ENCODE measurements at regions not wholly inside any gene's neighbourhood (a gene's known extent, or its start where the extent isn't known, plus 50 kb on each side); places are given as distances from the start of the nearest gene placed in this dataset.
A peak's percentile ranks its signal among the peaks of the same experiment; 100 is the strongest.

DNA sequence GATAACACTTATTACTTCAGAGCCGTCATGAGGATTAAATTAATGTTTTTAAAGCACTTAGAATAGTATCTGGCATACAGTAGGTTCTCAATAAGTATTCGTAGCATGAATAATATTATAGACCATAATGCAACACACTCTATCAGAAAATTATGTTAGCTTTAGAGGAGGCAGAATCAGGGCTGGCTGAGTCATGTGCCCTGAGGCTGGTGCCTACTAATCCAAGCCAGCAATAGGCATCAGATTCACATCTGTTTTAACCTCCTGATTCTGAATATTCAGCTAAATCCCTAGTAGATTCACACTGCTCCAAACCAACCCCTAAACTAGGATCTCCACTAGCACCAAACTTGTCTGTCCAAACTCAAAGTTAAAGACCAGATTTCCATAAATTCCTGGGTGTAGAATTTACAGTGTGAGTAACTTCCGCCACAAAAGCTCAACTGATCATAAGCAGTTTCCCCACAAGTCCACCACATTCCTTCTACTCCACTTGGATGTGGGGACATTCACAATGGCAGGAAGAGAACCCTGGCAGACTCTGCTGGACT is 170.0 kb upstream of the DAPK1 start:
- H3K27me3 ChIP-seq = peaks cover 0 to 6% (median 0%) of the 10 kb centered on the region in 9 donors
- DNase-seq (no peak), ATAC-seq (no peak)
- no peaks in the 10 kb centered on the region for H3K36me3 ChIP-seq
- WGBS, 4 donors = 77 to 88% (median 84%) methylated on average over 3 of the region's 3 CpGs
- no peak overlapping the region for H3K4me3 ChIP-seq
- H3K9me3 ChIP-seq = peaks cover 0 to 26% (median 12%) of the 10 kb centered on the region in 12 donors
- TF ChIP-seq CTCF (IDR thresholded peaks at IDR 0.05) = no peak
- intact Hi-C loops (cut with DNase I) = loop anchor here in 7 of 10 donors (2.0 to 10.0 kb wide), 7 partner anchors 383 to 895 kb away; partner anchors contain the start of gene GAS1 (in 4 of the 7)
- no peak overlapping the region for H3K27ac ChIP-seq
- peaks cover 0 to 11% (median 0%) of the 10 kb centered on the region in 12 donors for H3K4me1 ChIP-seq

GRCh38 chr9:87333802-87334201 is 163.9 kb upstream of the DAPK1 start:
- Histone ChIP-seq H3K4me3 (no peak overlapping the region), H3K4me1 (peaks cover 0 to 10% (median 3%) of the 10 kb centered on the region in 12 donors), H3K9me3 (peaks cover 0 to 26% (median 12%) of the 10 kb centered on the region in 12 donors), H3K36me3 (no peaks in the 10 kb centered on the region), H3K27me3 (peaks cover 0 to 22% (median 11%) of the 10 kb centered on the region in 9 donors), H3K27ac (no peak overlapping the region)
- intact Hi-C loops (cut with DNase I) = loop anchor here in 1 of 10 donors (10.0 kb wide), 1 partner anchor 161 kb away; the partner anchor contains the start of gene DAPK1
- no peak for TF ChIP-seq POLR2A (IDR thresholded peaks at IDR 0.05)
- TF ChIP-seq CTCF (IDR thresholded peaks at IDR 0.05) = no peak
- no peak for ATAC-seq
- 93 to 98% (median 95%) methylated on average over 6 of the region's 6 CpGs for WGBS, 4 donors
- no peak for DNase-seq

DNA sequence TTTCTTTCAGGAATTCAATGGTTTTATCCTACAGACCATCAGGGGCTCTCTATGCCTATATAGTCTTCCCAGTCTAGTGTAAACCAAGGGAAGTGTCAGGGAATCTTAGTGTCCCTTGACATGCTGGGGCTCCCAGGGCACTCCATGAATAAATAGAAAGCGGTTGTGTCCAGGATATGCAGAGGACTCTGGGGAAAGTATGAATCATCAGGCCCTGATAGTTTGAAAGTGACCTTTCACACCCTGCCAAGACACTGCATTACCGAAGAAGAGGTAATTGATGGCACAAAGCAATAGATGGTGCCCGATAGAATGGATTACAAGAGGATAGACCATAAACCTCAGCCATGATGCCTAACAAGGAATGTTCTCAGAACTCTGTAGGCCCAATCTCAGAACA is 163.3 kb upstream of the DAPK1 start:
- ATAC-seq = peak in 2 of 4 donors; percentile 68 to 87
- Histone ChIP-seq H3K9me3 (peaks cover 0 to 26% (median 12%) of the 10 kb centered on the region in 12 donors), H3K27ac (no peak overlapping the region), H3K4me3 (no peak overlapping the region), H3K27me3 (peaks cover 0 to 23% (median 11%) of the 10 kb centered on the region in 9 donors), H3K4me1 (peaks cover 0 to 10% (median 3%) of the 10 kb centered on the region in 12 donors), H3K36me3 (no peaks in the 10 kb centered on the region)
- TF ChIP-seq POLR2A (IDR thresholded peaks at IDR 0.05) (no peak), CTCF (IDR thresholded peaks at IDR 0.05) (no peak)
- DNase-seq = no peak
- intact Hi-C loops (cut with DNase I) = loop anchor here in 1 of 10 donors (10.0 kb wide), 1 partner anchor 160 kb away; the partner anchor contains the start of gene DAPK1
- WGBS, 4 donors = 55 to 79% (median 61%) methylated on average over 3 of the region's 3 CpGs

DNA sequence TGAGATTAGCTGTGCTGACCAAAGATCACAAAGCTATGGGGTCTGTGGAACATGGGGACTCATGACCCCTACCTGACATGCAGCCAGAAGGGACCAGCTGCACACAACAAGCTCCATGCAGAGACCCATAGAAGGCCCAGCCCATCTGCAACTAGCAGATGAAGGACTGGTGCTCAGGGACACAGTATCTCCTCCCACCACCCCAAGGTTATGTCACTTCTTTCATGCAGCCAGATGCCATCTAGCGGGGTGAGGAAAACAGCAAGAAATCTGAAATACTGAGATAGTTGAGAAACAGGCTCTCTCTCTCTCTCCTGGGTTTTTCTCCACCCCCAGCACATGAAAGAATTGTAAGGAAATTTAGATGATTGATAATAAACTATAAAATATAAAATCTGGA is 161.3 kb upstream of the DAPK1 start:
- Histone ChIP-seq H3K27me3 (peaks cover 0 to 24% (median 11%) of the 10 kb centered on the region in 9 donors), H3K4me1 (peaks cover 0 to 10% (median 3%) of the 10 kb centered on the region in 12 donors), H3K4me3 (no peak overlapping the region), H3K9me3 (peaks cover 0 to 11% (median 4%) of the 10 kb centered on the region in 12 donors), H3K27ac (no peak overlapping the region), H3K36me3 (no peaks in the 10 kb centered on the region)
- no peak for TF ChIP-seq CTCF (IDR thresholded peaks at IDR 0.05)
- no peak for TF ChIP-seq POLR2A (IDR thresholded peaks at IDR 0.05)
- intact Hi-C loops (cut with DNase I) = loop anchor here in 7 of 10 donors (2.0 to 10.0 kb wide), 3 partner anchors 158 to 476 kb away; partner anchors contain the start of gene DAPK1 (in 1 of the 7)
- WGBS, 4 donors = 61 to 76% (median 67%) methylated on average over 1 of the region's 1 CpG
- ATAC-seq (no peak), DNase-seq (no peak)

Data from heart left ventricle (tissue), 16 donors.